PC-3 (cell line): ENCODE measurements at regions not wholly inside any gene's neighbourhood (a gene's known extent, or its start where the extent isn't known, plus 50 kb on each side); places are given as distances from the start of the nearest gene placed in this dataset.

Source experiments
- ATAC-seq: fragments of 200-7000 bp; cut with Tn5 transposase; 2 replicates; pipeline ENCODE4 v1.9.1; 2020; ENCODE audit warnings: mild to moderate bottlenecking, moderate library complexity
- BruUV-seq: library from RNA; stranded (reverse); fragments of 400-500 nt; replicated peaks from 2 replicates; lab custom pipeline; 2021; lab: Mats Ljungman, UMichigan
- CTCF ChIA-PET: fragments of 300-600 bp; sonication (Branson Sonifier 250); formaldehyde crosslinking; loops from one replicate; lab custom pipeline; 2022; ENCODE audit warnings: antibody characterized with exemption; lab: Charles Lee
- POLR2A ChIA-PET: fragments of 300-600 bp; sonication (Branson Sonifier 250); formaldehyde crosslinking; loops from one replicate; lab custom pipeline; 2022; ENCODE audit warnings: antibody characterized with exemption; ENCODE audit not compliant: unreplicated experiment; lab: Charles Lee
- DNase-seq: peaks from one replicate; pipeline ENCODE4 v3.0.0-alpha.2; 2015
- H2AFZ ChIP-seq: fragments of 300-600 bp; sonication (generic); 2 replicates; pipeline ENCODE4 v1.6.0; 2016; ENCODE audit warnings: antibody characterized with exemption, low read length
- H3F3A ChIP-seq: fragments of 300-600 bp; sonication (generic); one replicate; pipeline ENCODE4 v1.6.0; 2017; ENCODE audit warnings: antibody characterized with exemption, low read length, control low read depth, mild to moderate bottlenecking; ENCODE audit not compliant: unreplicated experiment
- H3K27ac ChIP-seq: fragments of 300-600 bp; sonication (generic); 2 replicates; pipeline ENCODE4 v1.5.1; 2016; ENCODE audit warnings: mild to moderate bottlenecking, low read length
- H3K27me3 ChIP-seq: fragments of 300-600 bp; sonication (generic); 2 replicates; pipeline ENCODE4 v1.6.1; 2016; ENCODE audit warnings: low read length, mixed read lengths
- H3K36me3 ChIP-seq: fragments of 300-600 bp; sonication (generic); 2 replicates; pipeline ENCODE4 v1.6.1; 2016; ENCODE audit warnings: low read depth, mixed run types, low read length, mixed read lengths
- H3K4me1 ChIP-seq: fragments of 300-600 bp; sonication (generic); 2 replicates; pipeline ENCODE4 v1.5.1; 2016; ENCODE audit warnings: low read length; ENCODE audit not compliant: insufficient read depth
- H3K4me2 ChIP-seq: fragments of 300-600 bp; sonication (generic); 2 replicates; pipeline ENCODE4 v1.6.0; 2016; ENCODE audit warnings: low read length
- H3K4me3 ChIP-seq: fragments of 300-600 bp; sonication (generic); 2 replicates; pipeline ENCODE4 v1.5.1; 2016; ENCODE audit warnings: mild to moderate bottlenecking, low read length, mixed read lengths
- H3K79me2 ChIP-seq: fragments of 300-600 bp; sonication (generic); 2 replicates; pipeline ENCODE4 v1.6.1; 2017; ENCODE audit warnings: low read length, mixed read lengths
- H3K9ac ChIP-seq: fragments of 300-600 bp; sonication (generic); 2 replicates; pipeline ENCODE4 v1.6.0; 2016; ENCODE audit warnings: mild to moderate bottlenecking, low read length
- H3K9me2 ChIP-seq: fragments of 300-600 bp; sonication (generic); replicated peaks from 2 replicates; pipeline ENCODE4 v1.6.1; 2016; ENCODE audit warnings: mixed run types, low read length, mixed read lengths
- H3K9me3 ChIP-seq: fragments of 300-600 bp; sonication (generic); 2 replicates; pipeline ENCODE4 v1.6.1; 2016; ENCODE audit warnings: low read length, mixed read lengths
- H4K20me1 ChIP-seq: fragments of 300-600 bp; sonication (generic); 2 replicates; pipeline ENCODE4 v1.6.1; 2016; ENCODE audit warnings: low read length, mixed read lengths
- CTCF ChIP-seq: fragments of 300-600 bp; sonication (generic); conservative IDR thresholded peaks from 2 replicates; pipeline ENCODE4 v1.5.1; 2017; ENCODE audit warnings: antibody characterized with exemption, low read depth, mild to moderate bottlenecking, low read length
- EZH2 ChIP-seq: fragments of 300-600 bp; sonication (generic); IDR thresholded peaks from one replicate; pipeline ENCODE4 v1.6.1; 2017; ENCODE audit warnings: antibody characterized with exemption, mild to moderate bottlenecking, low read length; ENCODE audit not compliant: unreplicated experiment
- EZH2phosphoT487 ChIP-seq: fragments of 300-600 bp; sonication (generic); IDR thresholded peaks from 2 replicates; pipeline ENCODE4 v1.6.1; 2018; ENCODE audit warnings: mild to moderate bottlenecking, antibody characterized with exemption, low read length, borderline replicate concordance
- intact Hi-C: fragments of 100-400 bp; cut with micrococcal nuclease; formaldehyde crosslinking; loops from 2 replicates; pipeline ENCODE4 v1.9.0; 2023

- intact Hi-C loops, result no loop called here
- Histone ChIP-seq H3K36me3 (no peaks in the 10 kb centered on the region), H3K9me3 (no peaks in the 10 kb centered on the region), H3K79me2 (no peaks in the 10 kb centered on the region), H2AFZ (no peak overlapping the region), H3K27me3 (no peaks in the 10 kb centered on the region), H3K27ac (no peak overlapping the region), H3K9me2 (no peaks in the 10 kb centered on the region), H3K4me1 (peaks cover 28% of the 10 kb centered on the region), H3F3A (peaks cover 4% of the 10 kb centered on the region), H3K9ac (no peak overlapping the region), H3K4me3 (no peak overlapping the region), H3K4me2 (no peak overlapping the region), H4K20me1 (no peaks in the 10 kb centered on the region)
- BruUV-seq, result no TSS peak
- ATAC-seq (no peak), DNase-seq (no peak)
- TF ChIP-seq EZH2phosphoT487, result no peak
- TF ChIP-seq CTCF, result no peak
- no peak for TF ChIP-seq EZH2
- ChIA-PET CTCF (no interaction called here), POLR2A (no interaction called here)
Measured at GRCh38 chr13:26980099-26981031, 191.2 kb downstream of the USP12 start.

GRCh38 chr13:26979334-26979733 lies 192.3 kb downstream of the USP12 start:
- peaks cover 19% of the 10 kb centered on the region for H3K4me1 ChIP-seq
- no peak overlapping the region for H2AFZ ChIP-seq
- no peaks in the 10 kb centered on the region for H3K79me2 ChIP-seq
- ChIA-PET POLR2A (no interaction called here), CTCF (no interaction called here)
- no TSS peak for BruUV-seq
- H3K9ac ChIP-seq, result no peak overlapping the region
- DNase-seq (no peak), ATAC-seq (no peak)
- no peaks in the 10 kb centered on the region for H3K9me3 ChIP-seq
- H3K27ac ChIP-seq, result no peak overlapping the region
- H3F3A ChIP-seq, result peaks cover 4% of the 10 kb centered on the region
- H3K4me2 ChIP-seq, result no peak overlapping the region
- H3K9me2 ChIP-seq, result no peaks in the 10 kb centered on the region
- no peak overlapping the region for H3K4me3 ChIP-seq
- H4K20me1 ChIP-seq, result no peaks in the 10 kb centered on the region
- intact Hi-C loops, result no loop called here
- no peaks in the 10 kb centered on the region for H3K36me3 ChIP-seq
- TF ChIP-seq CTCF (no peak), EZH2phosphoT487 (no peak), EZH2 (no peak)
- H3K27me3 ChIP-seq, result no peaks in the 10 kb centered on the region
